B cell (primary cell): ENCODE measurements at regions not wholly inside any gene's neighbourhood (a gene's known extent, or its start where the extent isn't known, plus 50 kb on each side); places are given as distances from the start of the nearest gene placed in this dataset.

Experiments
- ATAC-seq: fragments of 200-7000 bp; cut with Tn5 transposase; one replicate; pipeline ENCODE4 v1.10.0; 2021; ENCODE audit warnings: low read depth, mild to moderate bottlenecking, moderate number of reproducible peaks, moderate library complexity
- CTCF ChIA-PET: fragments of 350-600 bp; sonication (Branson Sonifier 250); formaldehyde crosslinking; loops from one replicate; lab custom pipeline; 2021; ENCODE audit warnings: antibody characterized with exemption, inconsistent platforms; lab: Charles Lee
- POLR2A ChIA-PET: fragments of 350-600 bp; sonication (Branson Sonifier 250); formaldehyde crosslinking; loops from one replicate; lab custom pipeline; 2021; ENCODE audit warnings: antibody characterized with exemption; lab: Charles Lee
- DNase-seq: peaks from one replicate; pipeline ENCODE4 v3.0.0; 2013
- H2AFZ ChIP-seq: 2 replicates; pipeline ENCODE4 v1.6.1; 2012; ENCODE audit warnings: mild to moderate bottlenecking, low read depth, low read length; ENCODE audit not compliant: insufficient read depth, poor library complexity, severe bottlenecking
- H3K27ac ChIP-seq, 2 donors: 1 replicate in 1 of 2; 2 replicates in 1 of 2; pipeline ENCODE4 v1.5.1; 2012 to 2013; ENCODE audit warnings: low read length in 2 of 2, mild to moderate bottlenecking in 2 of 2, moderate library complexity in 1 of 2
- H3K27me3 ChIP-seq, 4 experiments: fragments of 200-600 bp in 1 of 4; sonication (generic) in 1 of 4; replicated peaks in 1 of 4; 1 replicate in 2 of 4; 2 replicates in 2 of 4; pipeline versions ENCODE4 v1.6.1 to v1.7.0; 2013 to 2016; ENCODE audit warnings: low read length in 3 of 4, mild to moderate bottlenecking in 2 of 4, mixed read lengths in 1 of 4, moderate library complexity in 1 of 4; ENCODE audit not compliant: insufficient read depth in 4 of 4, control insufficient read depth in 3 of 4; ENCODE audit errors: control extremely low read depth in 1 of 4
- H3K36me3 ChIP-seq, 2 experiments: replicated peaks in 1 of 2; 1 replicate in 1 of 2; 2 replicates in 1 of 2; pipeline versions ENCODE4 v1.6.1 to v1.7.1; 2013; ENCODE audit warnings: low read length in 1 of 2; ENCODE audit not compliant: insufficient read depth in 2 of 2, control insufficient read depth in 1 of 2; ENCODE audit errors: control extremely low read depth in 1 of 2, extremely low read depth in 1 of 2
- H3K4me1 ChIP-seq, 2 donors: fragments of 200-600 bp in 1 of 2; sonication (generic) in 1 of 2; 1 replicate in 1 of 2; 2 replicates in 1 of 2; pipeline versions ENCODE4 v1.5.1 to v1.6.1; 2013 to 2017; ENCODE audit warnings: low read length in 2 of 2; ENCODE audit not compliant: control insufficient read depth in 2 of 2, insufficient read depth in 2 of 2
- H3K4me2 ChIP-seq: replicated peaks from 2 replicates; pipeline ENCODE3; 2012; ENCODE audit warnings: mild to moderate bottlenecking, low read depth, low read length; ENCODE audit not compliant: poor library complexity, severe bottlenecking
- H3K4me3 ChIP-seq, 5 experiments: fragments of 200-600 bp in 1 of 5; sonication (generic) in 1 of 5; 1 replicate in 3 of 5; 2 replicates in 2 of 5; pipeline versions ENCODE4 v1.5.1 to v1.7.0; 2011 to 2016; ENCODE audit warnings: low read length in 4 of 5, mild to moderate bottlenecking in 4 of 5, low read depth in 2 of 5, control low read depth in 1 of 5, moderate library complexity in 1 of 5; ENCODE audit not compliant: insufficient read depth in 1 of 5; ENCODE audit errors: control extremely low read depth in 1 of 5, extremely low read depth in 1 of 5
- H3K79me2 ChIP-seq: fragments of 200-600 bp; sonication (generic); one replicate; pipeline ENCODE4 v1.6.0; 2016; ENCODE audit warnings: low read length; ENCODE audit not compliant: control insufficient read depth, insufficient read depth
- H3K9ac ChIP-seq: fragments of 200-600 bp; sonication (generic); 2 replicates; pipeline ENCODE4 v1.6.1; 2017; ENCODE audit warnings: mild to moderate bottlenecking, low read length, moderate library complexity
- H3K9me3 ChIP-seq, 3 donors: one replicate each; pipeline versions ENCODE4 v1.6.1 to v1.7.1; 2013; ENCODE audit warnings: low read length in 2 of 3; ENCODE audit not compliant: control insufficient read depth in 2 of 3, insufficient read depth in 1 of 3; ENCODE audit errors: control extremely low read depth in 1 of 3
- H4K20me1 ChIP-seq: 2 replicates; pipeline ENCODE4 v1.6.0; 2012; ENCODE audit warnings: mild to moderate bottlenecking, low read length; ENCODE audit not compliant: insufficient read depth, control insufficient read depth, poor library complexity, severe bottlenecking
- H3K27ac Mint-ChIP-seq: one replicate; pipeline ENCODE4 v1.8.0; 2021; ENCODE audit warnings: mixed read lengths
- H3K27me3 Mint-ChIP-seq: one replicate; pipeline ENCODE4 v1.8.0; 2021; ENCODE audit warnings: mixed read lengths
- H3K4me1 Mint-ChIP-seq: one replicate; pipeline ENCODE4 v1.8.0; 2021; ENCODE audit warnings: mixed read lengths
- H3K4me3 Mint-ChIP-seq: one replicate; pipeline ENCODE4 v1.8.0; 2021; ENCODE audit warnings: mixed read lengths
- H3K9me3 Mint-ChIP-seq: one replicate; pipeline ENCODE4 v1.8.0; 2022; ENCODE audit warnings: mixed read lengths; ENCODE audit not compliant: insufficient read depth
- CTCF ChIP-seq: fragments of 200-600 bp; IDR thresholded peaks from one replicate; pipeline ENCODE4 v1.8.0; 2022; ENCODE audit warnings: antibody characterized with exemption, mild to moderate bottlenecking
- EZH2 ChIP-seq: IDR thresholded peaks from 2 replicates; pipeline ENCODE4 v1.6.1; 2012; ENCODE audit warnings: borderline replicate concordance, low read depth, mild to moderate bottlenecking, moderate library complexity, low read length; ENCODE audit not compliant: insufficient read depth, poor library complexity, severe bottlenecking
- WGBS: methylation state at CpG from one replicate; pipeline ENCODE4 v1.1.5; 2013; ENCODE audit warnings: missing lambda C conversion rate; ENCODE audit not compliant: insufficient coverage; 5-methylcytosine and 5-hydroxymethylcytosine counted together
- intact Hi-C: fragments of 100-400 bp; cut with micrococcal nuclease; formaldehyde crosslinking; loops from one replicate; pipeline ENCODE4 v1.10.0; 2022

DNA sequence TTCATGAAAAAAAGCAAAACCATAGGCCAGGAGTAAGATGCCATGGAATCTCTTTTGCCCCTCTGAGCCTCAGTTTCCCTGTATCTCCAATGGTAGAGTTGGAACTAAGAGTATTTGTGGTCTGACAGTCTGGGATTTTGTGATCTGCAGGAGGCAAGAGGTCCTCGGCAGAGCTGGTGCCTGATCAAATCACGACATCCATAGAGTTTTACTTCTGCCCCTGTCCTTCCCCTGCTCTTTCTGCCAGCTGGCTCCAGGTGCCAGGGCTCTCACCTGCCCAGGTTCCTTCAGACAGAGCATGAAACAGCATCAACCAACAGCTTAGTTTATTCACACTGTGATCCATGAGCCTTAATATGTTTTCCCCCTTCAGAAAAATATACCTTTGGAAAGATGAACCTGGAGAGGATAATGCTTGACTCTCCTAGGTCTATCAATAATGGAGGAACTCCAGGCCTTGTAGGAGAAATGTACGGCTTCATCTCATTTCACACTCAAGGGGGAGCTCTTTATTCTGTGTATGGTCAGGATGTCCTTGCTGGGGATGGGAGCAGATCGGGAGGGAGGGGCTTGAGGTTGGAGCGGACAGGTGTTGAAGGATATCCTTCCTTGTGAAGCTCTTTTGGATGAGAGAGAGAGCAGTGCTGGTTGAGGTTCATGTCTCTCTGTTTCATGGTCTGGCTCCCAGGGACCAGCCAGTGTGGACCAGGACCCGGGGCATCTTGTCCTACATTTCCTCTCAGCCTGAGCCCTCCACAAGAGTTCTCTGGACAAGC is 309.9 kb downstream of the RPLP1 start:
- Histone ChIP-seq H3K4me3 (no peak overlapping the region), H4K20me1 (no peaks in the 10 kb centered on the region), H3K4me1 (peaks cover 50 to 53% of the 10 kb centered on the region in 2 donors), H3K9me3 (peaks cover 0 to 4% (median 2%) of the 10 kb centered on the region in 3 donors), H3K27me3 (peaks cover 0 to 1% (median 0%) of the 10 kb centered on the region in 4 experiments), H3K79me2 (no peaks in the 10 kb centered on the region), H2AFZ (no peak overlapping the region), H3K9ac (no peak overlapping the region), H3K36me3 (no peaks in the 10 kb centered on the region), H3K4me2 (no peak overlapping the region), H3K27ac (no peak overlapping the region)
- peak overlapping the region; percentile 51 for H3K27ac Mint-ChIP-seq
- H3K27me3 Mint-ChIP-seq, result peaks cover 18% of the 10 kb centered on the region
- TF ChIP-seq CTCF (no peak), EZH2 (no peak)
- 78% methylated on average over 6 of the region's 6 CpGs for WGBS
- DNase-seq (no peak), ATAC-seq (no peak)
- peaks cover 2% of the 10 kb centered on the region for H3K9me3 Mint-ChIP-seq
- H3K4me3 Mint-ChIP-seq, result no peak overlapping the region
- POLR2A ChIA-PET, result interaction anchor here (0.5 kb wide), 1 partner anchor 240 kb away, joined by 3 read pairs; no protein-coding TSS in a partner anchor
- peaks cover 53% of the 10 kb centered on the region for H3K4me1 Mint-ChIP-seq
- CTCF ChIA-PET, result interaction anchor here (0.9 to 1.1 kb wide), 3 partner anchors 14 to 213 kb away, joined by 3 read pairs; no protein-coding TSS in a partner anchor
- intact Hi-C loops, result loop anchor here (5.0 kb wide), 1 partner anchor 35 kb away; no protein-coding TSS in a partner anchor

- H3K27ac Mint-ChIP-seq, result no peak overlapping the region
- POLR2A ChIA-PET, result interaction anchor here (0.6 kb wide), 1 partner anchor 338 kb away, joined by 4 read pairs; no protein-coding TSS in a partner anchor
- peaks cover 20% of the 10 kb centered on the region for H3K27me3 Mint-ChIP-seq
These were observed 311.2 kb downstream of the RPLP1 start for GRCh38 chr15:69763831-69764230.

More at GRCh38 chr15:69763831-69764230, 311.2 kb downstream of the RPLP1 start:
- TF ChIP-seq EZH2, result no peak
- no peak for TF ChIP-seq CTCF
- Histone ChIP-seq H3K9ac (no peak overlapping the region), H3K9me3 (peaks cover 1 to 5% (median 4%) of the 10 kb centered on the region in 3 donors), H4K20me1 (no peaks in the 10 kb centered on the region), H2AFZ (no peak overlapping the region), H3K27ac (no peak overlapping the region), H3K27me3 (peaks cover 0 to 9% (median 0%) of the 10 kb centered on the region in 4 experiments), H3K4me2 (no peak overlapping the region), H3K4me1 (peaks cover 39 to 40% of the 10 kb centered on the region in 2 donors), H3K79me2 (no peaks in the 10 kb centered on the region), H3K4me3 (no peak overlapping the region), H3K36me3 (no peaks in the 10 kb centered on the region)
- intact Hi-C loops, result loop anchor here (5.0 kb wide), 1 partner anchor 37 kb away; no protein-coding TSS in a partner anchor
- Mint-ChIP-seq H3K4me1 (peaks cover 44% of the 10 kb centered on the region), H3K4me3 (no peak overlapping the region), H3K9me3 (peaks cover 2% of the 10 kb centered on the region)
- 83% methylated on average over 1 of the region's 3 CpGs for WGBS
- DNase-seq (no peak), ATAC-seq (no peak)
- CTCF ChIA-PET, result no interaction called here
